HG03064 (cell line): ENCODE measurements at regions not wholly inside any gene's neighbourhood (a gene's known extent, or its start where the extent isn't known, plus 50 kb on each side); places are given as distances from the start of the nearest gene placed in this dataset.

Experiments used
- ATAC-seq: cut with Tn5 transposase; IDR thresholded peaks from one replicate; pipeline ENCODE4 v1.9.1; 2021; ENCODE audit warnings: low read depth; ENCODE audit not compliant: unreplicated experiment

DNA sequence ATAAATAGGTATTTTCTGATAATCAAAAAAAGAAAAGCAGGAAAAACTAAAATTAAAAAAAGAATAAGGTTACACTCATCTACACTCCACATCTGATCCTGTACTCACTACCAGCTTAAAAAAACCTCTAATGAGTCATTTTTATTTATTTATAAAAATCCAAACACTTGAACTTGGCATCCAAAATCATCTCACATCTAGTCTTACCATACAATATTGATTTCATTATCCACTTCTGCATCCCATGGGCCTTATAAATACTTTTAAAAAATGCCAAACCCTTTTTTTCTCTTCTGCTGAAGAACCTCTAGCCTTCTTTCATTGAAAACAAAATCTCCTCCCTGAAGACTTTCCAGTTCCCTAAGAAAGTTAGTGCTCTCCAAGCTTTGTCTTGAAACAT lies 109.7 kb downstream of the TMTC3 start:
- ATAC-seq: no peak

DNA sequence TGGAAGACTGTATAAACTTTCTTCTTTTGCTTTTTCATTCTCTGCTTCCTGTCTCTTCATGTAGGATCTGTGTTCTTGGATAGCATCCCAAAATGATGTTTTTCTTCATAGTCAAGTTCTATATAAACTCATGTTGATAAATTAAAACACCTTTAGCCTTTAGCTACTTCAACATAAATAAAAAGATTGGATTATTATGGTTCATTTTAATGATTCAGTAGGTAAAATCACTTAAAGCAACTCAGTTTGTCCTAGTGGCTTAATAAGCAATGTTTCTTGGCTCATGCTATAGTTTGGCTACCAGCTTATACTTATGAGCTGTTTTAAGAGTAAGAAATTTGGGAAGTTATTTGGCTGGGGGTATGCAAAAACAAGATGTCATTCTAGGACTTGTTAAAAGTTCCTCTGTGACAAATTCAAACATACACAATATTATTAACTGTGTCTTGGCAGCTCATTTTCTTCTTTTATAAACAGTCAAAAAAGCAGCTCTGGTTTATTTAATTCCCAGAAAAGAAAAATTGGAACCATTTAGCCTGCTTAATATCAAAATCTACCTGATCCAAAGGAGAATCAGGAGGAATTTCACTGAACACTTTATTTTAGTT lies 111.4 kb downstream of the TMTC3 start:
- ATAC-seq: no peak

DNA sequence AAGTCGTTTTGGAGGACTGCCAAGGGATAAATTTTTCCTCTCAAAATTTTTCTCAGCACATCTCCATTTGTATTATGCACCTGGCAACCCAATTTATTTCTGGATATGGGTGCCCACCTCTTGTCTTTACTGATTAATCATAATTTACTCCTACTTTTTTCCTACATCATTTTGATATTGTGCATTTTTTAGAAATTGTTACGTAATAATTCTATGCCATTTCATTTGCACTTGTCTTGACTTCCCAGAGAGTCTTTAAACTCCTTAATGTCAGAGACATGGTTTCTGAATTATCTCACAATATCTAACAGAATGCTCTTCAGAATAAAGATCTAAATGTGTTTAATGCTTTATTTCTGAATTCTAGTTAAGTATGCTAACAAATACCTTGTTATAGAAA lies 113.1 kb downstream of the TMTC3 start:
- no peak for ATAC-seq

DNA sequence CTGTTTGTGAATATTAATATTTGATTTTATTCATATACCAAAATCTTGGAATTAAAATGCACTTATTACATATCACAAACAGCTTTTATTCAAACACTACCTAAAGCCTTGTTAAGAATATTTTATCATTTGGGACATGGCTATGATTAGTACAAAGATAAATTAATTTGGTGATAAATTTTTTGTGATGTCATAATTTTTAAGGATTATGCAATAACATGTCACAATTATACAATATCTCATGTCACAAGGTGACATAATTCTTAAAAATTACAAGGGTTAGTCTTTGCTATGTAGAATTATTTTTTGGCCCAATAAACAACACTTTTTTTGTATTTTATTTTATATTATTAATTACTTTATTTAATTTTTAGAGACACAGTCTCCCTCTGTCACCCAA lies 113.7 kb downstream of the TMTC3 start:
- no peak for ATAC-seq

DNA sequence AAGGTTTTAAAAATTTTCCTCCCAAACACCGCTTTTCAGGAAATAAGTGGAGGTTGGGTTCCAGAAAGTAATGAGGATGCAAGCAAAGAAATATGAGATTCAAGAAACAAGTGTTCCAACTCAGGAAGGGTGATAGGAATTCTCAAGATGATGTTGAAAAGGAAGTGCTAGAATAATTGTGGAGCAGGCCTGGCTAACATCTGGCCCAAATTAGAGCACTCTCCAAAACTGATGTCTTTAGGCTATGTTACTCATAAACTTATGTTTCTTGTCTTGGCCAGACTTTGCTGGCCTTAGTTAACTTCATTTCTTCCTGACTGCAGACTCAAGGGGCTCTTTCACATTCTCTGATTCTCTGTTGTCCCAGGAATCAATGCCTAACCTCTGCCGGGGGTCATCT lies 116.3 kb downstream of the TMTC3 start:
- ATAC-seq: no peak

DNA sequence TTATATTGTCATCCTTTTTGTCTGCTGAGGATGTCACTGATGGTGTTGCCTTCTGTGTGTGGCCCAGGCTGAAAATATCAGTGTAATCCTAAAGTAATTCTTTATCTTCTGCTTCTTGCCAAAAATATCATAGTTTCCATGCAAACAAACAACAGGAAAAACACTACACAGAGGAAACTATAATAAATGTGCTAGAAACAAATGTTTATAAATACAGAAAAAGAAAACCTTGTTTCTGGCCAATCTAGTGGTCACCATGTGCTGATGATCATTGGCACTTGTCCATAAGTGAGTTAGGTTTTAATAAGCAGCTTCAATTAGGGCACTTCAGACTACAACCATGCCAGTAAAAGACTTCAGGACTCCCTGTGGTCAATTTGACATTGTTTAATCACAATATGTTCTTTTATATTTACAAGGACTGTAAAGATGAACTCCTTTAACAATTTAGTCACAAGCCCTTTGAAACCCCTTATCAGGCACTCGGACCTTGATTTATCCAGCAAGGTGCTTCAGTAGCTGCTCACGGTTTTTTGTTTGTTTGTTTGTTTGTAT lies 124.8 kb downstream of the TMTC3 start:
- ATAC-seq: no peak

DNA sequence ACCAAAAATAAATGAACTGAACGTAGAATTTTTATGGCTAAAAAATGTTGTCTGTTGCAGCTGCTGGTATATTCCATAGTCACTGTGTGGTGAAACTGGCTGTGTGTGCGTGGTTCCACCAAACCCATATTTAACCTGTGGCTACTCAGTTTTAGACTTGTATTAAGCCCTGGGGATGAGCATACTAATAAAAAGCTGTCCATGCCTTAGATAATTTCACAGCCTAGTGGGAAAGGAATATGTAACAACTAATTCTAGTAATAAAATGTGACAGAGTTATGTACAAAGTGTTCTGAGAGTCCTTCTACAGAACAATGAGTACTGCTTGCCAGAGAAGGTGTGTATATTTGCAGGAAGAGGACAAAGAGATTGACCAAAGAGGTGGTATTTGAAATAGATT lies 125.5 kb downstream of the TMTC3 start:
- no peak for ATAC-seq

DNA sequence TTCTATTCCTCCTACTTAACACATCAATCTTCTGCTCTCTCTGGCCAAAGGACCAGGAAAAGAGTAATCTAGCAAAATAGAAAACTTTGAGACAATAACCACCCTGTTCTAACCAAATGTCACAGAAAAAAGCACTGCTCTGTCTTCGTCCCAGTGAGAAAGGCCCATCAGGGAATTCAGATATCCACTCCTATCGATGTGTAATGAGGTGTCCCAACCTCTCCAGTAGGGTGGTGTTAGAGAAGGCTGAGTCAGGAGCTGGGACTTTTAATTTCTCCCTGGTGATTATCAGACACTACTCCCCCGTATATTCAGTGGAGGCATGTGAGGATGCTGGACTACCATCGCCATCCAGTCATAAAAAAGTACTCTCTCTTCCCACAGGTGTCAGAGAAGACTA lies 130.3 kb downstream of the TMTC3 start:
- ATAC-seq: no peak

DNA sequence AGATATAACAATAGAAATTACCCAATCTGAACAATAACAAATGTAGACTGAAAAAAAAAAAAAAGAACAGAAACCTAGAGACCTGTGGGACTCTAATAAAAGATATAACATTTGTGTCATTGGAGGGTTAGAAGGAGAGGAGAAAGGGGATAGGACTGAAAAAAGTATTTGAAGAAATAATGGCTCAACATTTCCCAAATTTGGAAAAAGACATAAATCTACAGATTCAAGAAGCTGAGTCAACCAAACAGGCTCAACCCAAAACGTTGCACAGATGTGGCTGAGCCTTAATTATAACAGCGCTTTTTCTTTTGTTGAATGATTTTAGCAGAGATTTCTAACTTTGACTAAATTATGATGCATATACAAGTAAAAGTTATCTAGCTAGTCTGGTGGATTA lies 131.3 kb downstream of the TMTC3 start:
- no peak for ATAC-seq

DNA sequence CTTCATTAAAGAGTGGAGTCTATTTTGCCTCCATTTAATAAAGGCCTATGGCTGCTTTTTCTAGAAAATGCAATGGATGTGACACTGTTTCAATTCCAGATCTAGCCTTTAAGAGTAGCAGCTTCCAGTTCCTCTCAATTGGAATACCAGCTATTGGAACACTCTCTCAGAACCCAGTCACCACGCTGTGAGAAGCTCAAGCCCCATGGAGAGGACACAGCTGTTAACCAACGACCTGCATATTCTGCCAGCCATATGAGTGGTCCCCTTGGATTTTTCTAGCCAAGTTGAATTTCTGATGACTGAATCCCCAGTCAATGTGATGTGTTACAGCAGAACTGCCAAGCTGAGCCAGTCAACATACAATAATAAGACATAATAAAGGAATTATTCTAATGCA lies 131.8 kb downstream of the TMTC3 start:
- ATAC-seq: no peak

DNA sequence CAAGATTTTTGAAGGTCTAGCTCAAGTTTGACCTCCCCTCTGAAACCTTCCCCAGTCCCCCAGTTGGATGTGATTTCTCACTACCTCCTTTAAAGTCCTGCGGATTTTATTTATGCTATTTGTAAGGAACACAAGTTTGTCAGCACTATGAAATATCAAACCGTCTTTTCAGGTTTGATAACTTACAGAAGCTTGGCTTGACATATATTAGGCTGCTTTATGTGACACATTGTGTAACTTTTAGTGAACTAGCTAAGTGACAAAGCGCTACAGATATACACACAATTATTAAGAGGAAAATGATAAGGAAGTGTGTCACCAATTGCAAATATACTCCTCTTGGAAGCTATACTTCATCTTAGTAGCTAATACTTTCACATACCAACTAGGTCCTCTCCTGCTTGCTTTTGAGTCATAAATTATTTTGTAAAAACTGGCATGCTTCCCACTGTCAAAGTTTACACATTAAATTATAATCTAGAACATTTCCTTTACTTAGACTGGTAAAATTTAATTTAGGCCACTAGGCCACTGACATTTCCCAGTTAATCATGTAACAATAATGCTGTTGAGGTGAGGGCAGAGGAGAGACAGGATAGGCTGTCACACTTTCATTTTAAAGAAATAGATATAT lies 149.5 kb downstream of the TMTC3 start:
- ATAC-seq: no peak

DNA sequence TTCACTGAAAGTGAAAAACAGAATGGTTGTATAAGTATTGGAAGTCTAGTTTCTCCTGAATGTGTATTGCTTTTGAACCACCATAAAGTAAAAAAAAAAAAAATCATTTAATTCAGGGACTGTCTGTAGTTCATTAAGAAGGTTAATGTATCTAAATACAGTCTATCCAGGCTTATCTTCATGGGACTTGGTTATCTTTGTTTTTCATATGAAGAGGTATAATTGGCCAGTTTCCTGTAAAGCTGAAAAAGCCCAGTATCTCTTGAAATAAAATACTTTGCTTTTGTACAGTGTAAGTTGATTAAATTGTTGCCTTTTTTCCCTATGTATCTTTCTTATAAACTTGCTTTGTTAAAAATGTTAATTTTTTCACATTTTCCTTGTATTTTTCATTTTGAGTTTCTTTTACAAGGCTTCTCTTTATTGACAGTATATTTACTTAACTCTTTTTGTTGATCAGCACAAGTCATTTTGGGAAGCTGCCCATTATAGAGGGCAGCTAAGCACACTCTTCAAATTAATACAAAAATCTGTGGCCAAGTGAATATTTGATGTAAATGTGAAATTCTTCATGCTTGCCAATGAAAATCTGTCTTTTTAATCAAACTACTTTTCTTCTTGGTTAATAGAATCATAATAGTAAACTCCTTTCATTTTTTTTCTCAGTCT lies 156.0 kb downstream of the TMTC3 start:
- no peak for ATAC-seq

DNA sequence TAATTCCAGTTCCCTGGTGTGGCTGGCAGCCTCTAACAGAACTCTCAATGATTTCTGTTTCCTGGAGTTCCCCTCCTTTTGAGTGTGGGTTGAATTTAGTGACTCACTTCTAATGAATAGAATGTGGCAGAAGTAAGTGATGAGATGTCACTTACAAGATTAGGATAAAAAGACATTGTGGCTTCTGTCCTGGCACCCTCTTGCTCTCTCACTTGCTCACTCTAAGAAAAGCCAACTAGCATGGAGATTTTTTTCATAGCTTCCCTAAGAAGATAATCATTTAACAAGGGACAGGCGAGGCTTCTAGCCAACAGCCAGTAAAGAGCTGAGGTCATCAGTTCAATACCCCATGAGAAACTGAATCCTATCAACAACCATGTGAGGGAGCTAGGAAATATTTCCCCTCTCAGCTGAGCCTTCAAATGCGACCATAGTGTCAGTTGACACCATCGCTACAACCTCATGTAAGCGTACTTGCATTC lies 156.7 kb downstream of the TMTC3 start:
- no peak for ATAC-seq

DNA sequence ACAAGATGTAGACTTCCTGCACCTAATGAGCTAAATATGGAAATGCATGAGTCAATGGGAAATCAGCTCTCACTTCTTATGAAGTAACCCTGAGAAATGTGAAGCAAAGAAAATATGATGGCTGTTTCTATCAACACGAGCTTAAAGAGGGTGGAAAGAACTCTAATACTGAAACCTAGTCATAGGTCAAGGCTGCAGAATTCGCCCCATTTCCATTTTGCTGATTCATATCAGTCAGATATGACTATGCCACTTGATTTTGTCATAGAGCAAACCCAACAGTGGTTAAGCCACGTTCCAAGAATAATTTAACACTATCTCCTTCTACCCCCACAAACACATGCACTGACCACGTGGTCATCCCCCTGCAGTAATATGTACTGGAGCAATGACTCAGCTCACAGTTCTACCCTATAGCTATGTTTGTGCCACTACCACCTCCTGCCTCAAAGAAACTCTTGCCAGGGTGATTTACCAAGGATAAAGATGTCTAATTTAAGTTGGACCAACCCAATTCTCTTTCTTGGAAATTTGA lies 157.5 kb downstream of the TMTC3 start:
- peak; percentile 93 for ATAC-seq

DNA sequence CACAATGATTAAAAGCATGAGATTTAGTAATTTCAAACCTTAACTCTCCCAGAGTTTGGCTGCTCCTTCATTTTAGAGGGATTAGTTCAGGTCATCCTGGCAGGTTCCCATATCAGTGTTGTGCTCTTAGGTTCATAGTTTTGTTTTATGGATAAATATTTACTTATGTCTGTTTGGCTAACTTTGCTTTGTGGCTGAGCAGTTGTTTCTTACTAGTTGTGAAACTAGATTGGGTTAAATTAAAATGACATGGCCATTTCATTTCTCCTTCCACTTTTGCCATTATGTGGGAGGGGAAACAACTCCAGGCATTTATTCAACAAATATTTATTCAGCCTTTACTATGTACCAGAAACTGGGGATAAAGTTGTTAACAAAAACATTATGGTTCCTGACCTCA lies 158.8 kb downstream of the TMTC3 start:
- no peak for ATAC-seq

DNA sequence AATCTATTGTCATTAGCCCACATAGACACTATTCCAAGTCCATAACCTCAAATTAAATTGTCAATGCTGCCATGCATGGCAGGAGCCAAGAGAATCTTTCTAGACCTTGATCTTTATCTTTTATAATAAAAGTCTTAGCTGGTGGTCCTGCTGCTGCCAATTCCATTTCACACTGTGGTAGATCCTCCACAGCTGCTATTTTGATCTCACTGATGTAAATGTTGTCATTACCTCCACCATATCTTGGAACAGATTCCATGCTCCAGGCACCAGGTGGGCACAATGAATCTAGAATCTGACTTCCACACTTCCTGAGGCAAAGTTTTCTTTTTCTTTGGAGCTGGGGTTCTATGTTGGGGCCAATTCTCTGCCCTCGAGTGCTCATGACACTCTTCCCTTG lies 161.2 kb downstream of the TMTC3 start:
- no peak for ATAC-seq

DNA sequence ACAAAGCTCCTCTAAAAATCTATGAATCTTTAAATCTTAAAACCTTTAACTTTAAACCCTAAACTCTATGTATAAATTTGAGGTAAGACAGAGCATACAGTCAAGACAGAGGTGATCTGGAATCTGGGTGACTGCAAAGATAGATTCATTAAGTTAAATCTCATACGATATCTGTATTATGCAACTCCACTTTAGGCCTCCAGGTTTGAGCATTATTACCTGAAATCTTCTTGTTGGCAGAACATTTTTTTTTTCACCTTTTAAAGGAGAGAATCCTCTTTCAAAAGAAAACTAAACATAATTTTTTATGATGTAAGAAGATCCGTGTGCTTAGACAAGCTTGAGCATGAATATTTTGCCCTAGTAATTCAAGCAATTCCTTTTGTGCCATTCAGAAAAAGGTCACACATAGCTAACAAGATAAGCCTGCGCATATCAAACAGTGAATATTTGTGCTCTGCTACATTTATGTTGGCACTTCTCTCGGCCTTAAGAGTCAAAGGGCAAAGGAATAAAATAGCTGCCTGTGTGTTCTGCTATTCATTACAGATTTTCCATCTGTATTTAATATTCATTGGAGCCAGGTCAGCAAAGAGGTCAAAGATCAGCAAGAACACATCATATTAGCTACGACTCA lies 163.3 kb downstream of the TMTC3 start:
- no peak for ATAC-seq

DNA sequence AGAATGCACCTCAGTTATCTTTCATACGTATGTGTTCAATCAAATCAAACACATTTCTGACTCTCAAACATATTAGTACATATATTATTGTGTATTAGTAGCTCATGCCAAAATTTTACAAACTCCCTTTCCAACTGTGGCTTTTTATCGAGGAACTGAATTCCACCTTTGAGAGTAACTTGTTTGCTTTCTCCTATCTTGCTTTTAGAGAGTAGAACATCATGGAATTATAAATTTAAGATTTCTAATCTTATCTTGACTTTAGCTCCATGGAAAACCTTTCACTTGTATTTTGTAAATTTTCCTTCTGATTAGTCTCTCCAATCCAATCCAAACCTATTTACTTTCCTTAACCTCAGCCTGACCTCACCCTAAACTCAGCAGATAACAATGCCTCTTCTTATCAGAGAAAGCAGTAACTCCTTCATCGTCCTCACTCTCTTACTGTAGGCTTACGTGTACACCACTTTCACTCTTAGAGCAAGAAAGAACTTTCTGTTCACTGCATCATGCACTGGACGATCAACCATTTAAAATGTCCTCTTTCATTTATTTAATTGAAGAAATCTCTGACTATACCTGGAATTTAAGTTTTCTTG lies 164.5 kb downstream of the TMTC3 start:
- no peak for ATAC-seq

DNA sequence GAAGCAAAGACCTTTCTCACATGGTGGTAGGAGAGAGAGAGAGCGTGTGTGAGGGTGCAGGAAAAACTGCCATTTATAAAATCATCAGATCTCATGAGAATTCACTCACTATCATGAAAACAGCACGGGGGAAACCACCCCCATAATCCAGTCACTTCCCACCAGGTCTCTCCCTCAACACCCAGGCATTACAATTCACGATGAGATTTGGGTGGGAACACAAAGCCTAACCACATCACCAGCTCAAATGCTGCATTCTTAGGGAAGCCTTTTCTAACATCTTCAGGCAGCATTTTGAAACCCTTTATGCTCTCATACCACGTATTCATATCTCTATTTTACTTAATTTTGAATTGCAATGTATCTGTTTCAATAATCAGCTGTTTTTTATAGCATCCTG lies 165.9 kb downstream of the TMTC3 start:
- ATAC-seq: no peak

DNA sequence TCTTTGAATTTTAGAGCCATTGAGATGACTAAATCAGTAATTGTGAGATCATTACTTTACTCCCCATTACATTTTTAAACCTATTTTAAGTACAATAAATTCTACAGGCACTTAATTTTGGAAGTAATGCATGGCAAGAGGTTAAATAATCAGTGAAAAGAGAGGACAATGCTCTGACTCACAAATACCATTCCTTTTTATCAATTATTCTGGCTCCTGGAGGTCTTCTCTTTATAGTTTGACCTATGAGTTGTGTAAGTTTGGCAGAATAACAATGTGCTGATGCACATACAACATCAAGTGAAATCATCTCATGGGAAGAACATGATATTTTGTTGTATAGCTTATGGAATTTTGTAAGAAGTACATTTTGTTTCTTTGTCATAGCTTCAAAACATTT lies 166.7 kb downstream of the TMTC3 start:
- no peak for ATAC-seq

DNA sequence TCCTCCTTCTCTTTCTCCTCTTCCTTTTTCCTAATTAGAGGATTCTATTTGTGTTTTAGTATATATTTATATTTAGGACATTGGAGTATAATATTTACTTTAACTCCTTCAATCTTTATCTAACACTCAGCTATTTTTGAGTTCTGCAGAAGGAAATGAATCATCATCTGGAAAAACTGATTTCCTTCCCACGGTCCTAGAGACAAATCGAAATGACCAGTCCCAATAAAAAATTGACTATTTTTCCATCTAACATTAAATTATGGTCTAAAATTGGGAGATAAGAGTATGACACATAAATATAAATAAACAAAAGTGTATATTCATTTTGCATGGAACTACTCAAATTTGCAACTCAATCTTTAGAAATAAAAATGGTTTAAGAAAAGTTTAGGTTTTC lies 167.4 kb downstream of the TMTC3 start:
- no peak for ATAC-seq
